Tibial nerve (tissue), 4 donors: ENCODE measurements at regions not wholly inside any gene's neighbourhood (a gene's known extent, or its start where the extent isn't known, plus 50 kb on each side); places are given as distances from the start of the nearest gene placed in this dataset.
A peak's percentile ranks its signal among the peaks of the same experiment; 100 is the strongest.
"Not testable (repeated sequence)": the region's sequence is repeated elsewhere in the genome, so short reads cannot be mapped to it uniquely, and the experiment has no call there.

Source experiments
- DNase-seq, 2 donors: peaks; one replicate each; pipeline ENCODE4 v3.0.0-alpha.2; 2019; ENCODE audit warnings: low spot score in 2 of 2
- H3K27ac ChIP-seq, 4 donors: fragments of 200-600 bp; sonication (generic) in 3 of 4; one replicate each; pipeline ENCODE4 v1.5.1; 2017 to 2019; ENCODE audit warnings: mild to moderate bottlenecking in 1 of 4
- H3K27me3 ChIP-seq, 2 donors: fragments of 200-600 bp; sonication (generic) in 1 of 2; one replicate each; pipeline versions ENCODE4 v1.5.1 to v1.6.0; 2017 to 2019
- H3K36me3 ChIP-seq, 3 donors: fragments of 200-600 bp; sonication (generic); one replicate each; pipeline ENCODE4 v1.5.1; 2018 to 2019
- H3K4me1 ChIP-seq, 4 donors: fragments of 200-600 bp; sonication (generic) in 3 of 4; one replicate each; pipeline ENCODE4 v1.5.1; 2017 to 2019
- H3K4me3 ChIP-seq, 4 donors: fragments of 200-600 bp; sonication (generic) in 3 of 4; one replicate each; pipeline ENCODE4 v1.5.1; 2017 to 2019; ENCODE audit warnings: mild to moderate bottlenecking in 1 of 4, moderate library complexity in 1 of 4
- H3K9me3 ChIP-seq, 4 donors: fragments of 200-600 bp; sonication (generic) in 3 of 4; one replicate each; pipeline ENCODE4 v1.5.1; 2017 to 2019
- EP300 ChIP-seq, 2 donors: sonication (generic); formaldehyde crosslinking; IDR thresholded peaks; one replicate each; pipeline ENCODE4 v1.6.1; 2017; ENCODE audit warnings: antibody characterized with exemption in 2 of 2, mild to moderate bottlenecking in 1 of 2
- POLR2A ChIP-seq, 2 donors: fragments of 450-650 bp; IDR thresholded peaks; one replicate each; pipeline ENCODE4 v1.6.1; 2017; ENCODE audit warnings: antibody characterized with exemption in 2 of 2, mild to moderate bottlenecking in 2 of 2, moderate library complexity in 2 of 2
- WGBS, 2 donors: methylation state at CpG; one replicate each; pipeline ENCODE4 v1.1.5; 2018; 5-methylcytosine and 5-hydroxymethylcytosine counted together
- TF ChIP-seq, protein P1 (sequence below), 5 experiments: fragments of 200-600 bp in 3 of 5; fragments of 450-650 bp in 2 of 5; sonication (generic) in 3 of 5; IDR thresholded peaks; one replicate each; pipeline ENCODE4 v1.5.1; 2016 to 2019; ENCODE audit warnings: antibody characterized with exemption in 5 of 5, mild to moderate bottlenecking in 3 of 5, moderate library complexity in 2 of 5

DNA sequence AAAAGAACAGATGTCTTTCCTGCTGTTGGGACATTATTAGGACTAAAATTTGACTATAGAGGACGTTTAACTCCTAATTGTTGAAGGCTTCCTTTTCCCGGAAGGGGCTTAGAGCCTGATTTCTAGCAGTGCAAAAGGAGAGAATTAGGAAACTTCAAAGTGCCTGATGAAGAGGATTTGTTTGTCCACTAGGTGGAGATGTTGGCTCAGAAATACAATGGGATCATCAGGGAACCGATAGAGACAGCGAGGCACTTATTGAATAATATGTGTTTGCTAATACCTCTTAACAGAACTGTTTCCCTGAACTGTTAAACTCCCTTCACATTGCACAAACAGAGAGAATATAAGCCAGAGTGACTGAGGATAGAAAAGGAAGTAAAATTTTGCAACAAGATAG, 311.5 kb downstream of the KDM5D start:
- Histone ChIP-seq H3K4me1 (no peaks in the 10 kb centered on the region), H3K27me3 (no peaks in the 10 kb centered on the region), H3K27ac (no peak overlapping the region), H3K4me3 (no peak overlapping the region), H3K36me3 (no peaks in the 10 kb centered on the region), H3K9me3 (no peaks in the 10 kb centered on the region)
- WGBS, 2 donors: 0% methylated on average over 4 of the region's 4 CpGs; no CpG with 5 or more reads in 1 of the 2 donors
- peak in 1 of 2 donors; percentile 10 for DNase-seq
- TF ChIP-seq, protein P1, sequence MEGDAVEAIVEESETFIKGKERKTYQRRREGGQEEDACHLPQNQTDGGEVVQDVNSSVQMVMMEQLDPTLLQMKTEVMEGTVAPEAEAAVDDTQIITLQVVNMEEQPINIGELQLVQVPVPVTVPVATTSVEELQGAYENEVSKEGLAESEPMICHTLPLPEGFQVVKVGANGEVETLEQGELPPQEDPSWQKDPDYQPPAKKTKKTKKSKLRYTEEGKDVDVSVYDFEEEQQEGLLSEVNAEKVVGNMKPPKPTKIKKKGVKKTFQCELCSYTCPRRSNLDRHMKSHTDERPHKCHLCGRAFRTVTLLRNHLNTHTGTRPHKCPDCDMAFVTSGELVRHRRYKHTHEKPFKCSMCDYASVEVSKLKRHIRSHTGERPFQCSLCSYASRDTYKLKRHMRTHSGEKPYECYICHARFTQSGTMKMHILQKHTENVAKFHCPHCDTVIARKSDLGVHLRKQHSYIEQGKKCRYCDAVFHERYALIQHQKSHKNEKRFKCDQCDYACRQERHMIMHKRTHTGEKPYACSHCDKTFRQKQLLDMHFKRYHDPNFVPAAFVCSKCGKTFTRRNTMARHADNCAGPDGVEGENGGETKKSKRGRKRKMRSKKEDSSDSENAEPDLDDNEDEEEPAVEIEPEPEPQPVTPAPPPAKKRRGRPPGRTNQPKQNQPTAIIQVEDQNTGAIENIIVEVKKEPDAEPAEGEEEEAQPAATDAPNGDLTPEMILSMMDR (IDR thresholded peaks at IDR 0.05): peak in 1 of 5 experiments; percentile 39
- TF ChIP-seq EP300 (IDR thresholded peaks at IDR 0.05) (no peak), POLR2A (IDR thresholded peaks at IDR 0.05) (no peak)

DNA sequence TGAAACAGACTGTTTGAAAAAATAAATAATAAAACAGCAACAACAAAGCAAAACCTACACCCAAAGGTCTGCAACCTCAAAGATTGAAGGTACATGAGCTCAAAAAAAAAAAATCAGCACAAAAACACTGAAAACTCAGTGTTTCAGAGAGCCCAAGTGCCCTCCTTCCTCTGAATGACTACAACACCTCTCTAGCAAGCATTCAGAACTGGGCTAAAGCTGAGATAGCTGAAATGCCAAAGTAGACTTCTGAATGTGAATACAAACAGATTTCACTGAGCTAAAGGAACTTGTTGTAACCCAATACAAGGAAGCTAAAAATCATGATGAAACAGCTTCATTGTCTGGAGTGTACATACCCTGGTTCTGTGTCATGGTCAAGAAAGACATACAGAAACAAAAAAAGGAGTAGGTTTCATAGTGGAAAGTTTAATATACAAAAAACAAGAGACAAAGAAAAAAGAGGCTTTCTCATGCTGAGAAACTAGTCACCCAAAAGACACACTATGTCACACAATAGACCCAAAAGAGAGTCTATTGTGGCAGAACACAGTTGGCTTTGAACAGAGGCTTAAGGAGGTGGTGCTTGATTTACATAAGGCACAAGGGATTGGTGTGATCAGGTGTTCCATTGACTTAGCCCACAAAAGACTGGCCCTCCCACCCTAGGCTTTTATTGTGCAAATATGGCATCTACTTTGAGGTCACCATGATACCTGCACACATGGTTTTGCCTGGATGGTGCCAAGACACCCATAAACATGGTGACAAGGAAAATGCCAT, 316.6 kb downstream of the KDM5D start:
- Histone ChIP-seq H3K4me3 (no peak overlapping the region), H3K27me3 (no peaks in the 10 kb centered on the region), H3K36me3 (no peaks in the 10 kb centered on the region), H3K9me3 (no peaks in the 10 kb centered on the region), H3K4me1 (no peaks in the 10 kb centered on the region), H3K27ac (no peak overlapping the region)
- DNase-seq: no peak
- no peak for TF ChIP-seq EP300 (IDR thresholded peaks at IDR 0.05)
- TF ChIP-seq POLR2A (IDR thresholded peaks at IDR 0.05): no peak
- TF ChIP-seq, protein P1 (IDR thresholded peaks at IDR 0.05): no peak

DNA sequence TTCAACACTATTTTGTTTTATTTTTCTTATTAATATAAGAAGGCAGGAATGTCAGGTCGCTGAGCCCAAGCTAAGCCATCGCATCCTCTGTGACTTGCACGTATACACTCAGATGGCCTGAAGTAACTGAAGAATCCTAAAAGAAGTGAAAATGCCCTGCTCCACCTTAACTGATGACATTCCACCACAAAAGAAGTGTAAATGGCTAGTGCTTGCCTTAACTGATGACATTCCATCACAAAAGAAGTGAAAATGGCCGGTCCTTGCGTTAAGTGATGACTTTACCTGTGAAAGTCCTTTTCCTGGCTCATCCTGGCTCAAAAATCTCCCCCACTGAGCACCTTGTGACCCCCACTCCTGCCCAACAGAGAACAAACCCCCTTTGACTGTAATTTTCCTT, 317.3 kb downstream of the KDM5D start:
- 51% methylated on average over 5 of the region's 5 CpGs; no CpG with 5 or more reads in 1 of the 2 donors for WGBS, 2 donors
- H3K4me1 ChIP-seq, H3K27me3 ChIP-seq, H3K9me3 ChIP-seq, H3K36me3 ChIP-seq, DNase-seq, H3K27ac ChIP-seq, H3K4me3 ChIP-seq: not testable (repeated sequence)

DNA sequence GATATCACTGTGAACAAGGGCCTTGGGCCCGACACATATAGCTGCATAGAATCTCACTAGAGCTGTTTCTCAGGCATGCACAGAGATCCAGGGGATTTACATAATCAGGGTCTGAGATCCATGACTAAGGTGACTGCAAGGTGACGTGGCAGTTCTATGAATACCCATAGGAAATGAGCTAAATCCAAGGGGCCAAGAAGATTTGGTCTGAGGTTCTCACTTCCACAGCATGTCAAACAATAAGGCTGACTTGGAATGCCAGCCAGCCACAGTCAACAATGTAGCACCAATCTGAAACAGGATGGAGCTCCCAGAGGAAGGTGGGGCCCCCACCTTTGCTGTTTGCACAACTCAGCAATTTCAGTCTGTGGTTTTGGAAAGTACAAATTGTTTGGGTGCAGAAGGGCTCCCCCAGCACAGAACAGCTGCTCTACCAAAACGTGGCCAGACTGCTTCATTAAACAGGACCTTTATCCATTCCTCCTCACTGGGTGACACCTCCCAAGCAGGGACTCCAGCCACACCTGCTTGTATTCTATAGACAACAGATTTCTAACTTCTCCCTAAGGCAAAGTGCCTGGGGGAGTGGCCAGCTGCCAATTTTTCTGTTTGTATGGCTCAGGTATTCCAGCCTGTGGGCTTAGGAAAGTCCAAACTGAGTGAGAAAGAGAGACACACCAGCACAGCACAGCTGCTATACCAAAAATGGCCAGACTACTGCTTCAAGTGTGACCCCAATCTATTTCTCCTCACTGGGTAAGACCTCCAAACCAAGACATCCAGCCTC, 333.4 kb downstream of the KDM5D start:
- WGBS, 2 donors: 58% methylated on average over 3 of the region's 3 CpGs; no CpG with 5 or more reads in 1 of the 2 donors
- no peak for DNase-seq

DNA sequence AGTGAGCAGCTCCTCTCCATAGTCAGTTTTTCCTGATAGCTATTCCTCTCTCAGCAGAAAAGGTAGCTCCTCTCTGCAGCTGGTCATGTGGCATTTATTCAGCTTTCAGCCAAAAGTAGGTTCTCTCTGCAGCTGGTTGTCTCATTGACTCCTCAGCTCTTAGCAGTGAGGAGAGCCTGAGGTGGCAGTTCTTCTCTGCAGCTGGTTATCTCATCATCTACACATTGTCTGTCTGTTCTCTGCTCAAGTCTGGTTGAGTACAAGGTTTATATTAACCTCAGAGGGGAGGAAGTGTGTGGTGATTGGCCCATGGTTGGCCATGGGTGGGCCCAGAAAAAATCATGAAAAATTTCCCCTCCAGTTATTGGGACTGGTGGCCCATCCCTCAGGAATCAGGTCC, 338.3 kb downstream of the KDM5D start:
- H3K9me3 ChIP-seq: no peaks in the 10 kb centered on the region
- H3K4me1 ChIP-seq: no peaks in the 10 kb centered on the region
- H3K27ac ChIP-seq: no peak overlapping the region
- no peak for DNase-seq
- TF ChIP-seq EP300 (IDR thresholded peaks at IDR 0.05) (no peak), POLR2A (IDR thresholded peaks at IDR 0.05) (no peak)
- TF ChIP-seq, protein P1 (IDR thresholded peaks at IDR 0.05): no peak
- H3K4me3 ChIP-seq: no peak overlapping the region
- no peaks in the 10 kb centered on the region for H3K27me3 ChIP-seq
- no peaks in the 10 kb centered on the region for H3K36me3 ChIP-seq

More for the DNA sequence above, 333.4 kb downstream of the KDM5D start:
- Histone ChIP-seq H3K27ac (no peak overlapping the region), H3K4me3 (no peak overlapping the region), H3K9me3 (no peaks in the 10 kb centered on the region), H3K27me3 (no peaks in the 10 kb centered on the region), H3K36me3 (no peaks in the 10 kb centered on the region), H3K4me1 (no peaks in the 10 kb centered on the region)
- TF ChIP-seq EP300 (IDR thresholded peaks at IDR 0.05) (no peak), POLR2A (IDR thresholded peaks at IDR 0.05) (no peak)
- TF ChIP-seq, protein P1 (IDR thresholded peaks at IDR 0.05): no peak
